ENCODE measurements at regions not wholly inside any gene's neighbourhood (a gene's known extent, or its start where the extent isn't known, plus 50 kb on each side); places are given as distances from the start of the nearest gene placed in this dataset.
"Not testable (repeated sequence)": the region's sequence is repeated elsewhere in the genome, so short reads cannot be mapped to it uniquely, and the experiment has no call there.

DNA sequence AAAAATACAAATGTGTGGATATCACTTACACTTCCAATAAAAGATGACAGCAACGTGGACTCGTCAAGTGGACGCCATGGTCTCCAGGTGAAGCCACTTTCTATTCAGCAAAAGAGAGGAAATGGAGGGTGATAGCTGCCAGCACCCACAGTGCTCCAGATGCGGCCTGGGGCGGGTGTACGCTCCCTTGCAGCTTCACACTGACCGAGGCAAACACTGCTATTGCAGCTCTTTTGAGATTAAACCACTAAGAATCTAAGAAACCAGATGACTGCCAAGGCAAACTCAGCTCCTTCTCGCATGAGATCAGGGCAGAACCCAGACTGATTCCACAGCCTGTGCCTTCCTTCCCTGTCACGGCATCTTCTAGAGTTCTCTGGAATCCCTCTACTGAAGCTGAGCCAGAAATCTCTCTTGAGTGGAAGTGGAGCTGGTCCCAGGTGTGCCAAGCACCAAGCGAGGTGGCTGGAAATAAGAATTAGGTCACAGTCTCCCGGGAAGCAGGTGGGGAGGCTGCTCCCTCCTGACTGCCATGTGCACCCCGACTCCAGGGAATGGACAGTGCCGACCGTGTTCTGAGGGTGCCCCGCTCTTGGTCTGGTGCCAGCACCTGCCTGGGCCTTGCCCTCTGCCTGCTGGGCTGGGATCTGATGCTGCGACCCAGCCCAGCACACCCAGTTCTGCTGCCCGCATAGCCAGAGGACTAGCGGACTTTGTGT is 90.1 kb upstream of the AFDN start:
- DNase-seq = no peak

DNA sequence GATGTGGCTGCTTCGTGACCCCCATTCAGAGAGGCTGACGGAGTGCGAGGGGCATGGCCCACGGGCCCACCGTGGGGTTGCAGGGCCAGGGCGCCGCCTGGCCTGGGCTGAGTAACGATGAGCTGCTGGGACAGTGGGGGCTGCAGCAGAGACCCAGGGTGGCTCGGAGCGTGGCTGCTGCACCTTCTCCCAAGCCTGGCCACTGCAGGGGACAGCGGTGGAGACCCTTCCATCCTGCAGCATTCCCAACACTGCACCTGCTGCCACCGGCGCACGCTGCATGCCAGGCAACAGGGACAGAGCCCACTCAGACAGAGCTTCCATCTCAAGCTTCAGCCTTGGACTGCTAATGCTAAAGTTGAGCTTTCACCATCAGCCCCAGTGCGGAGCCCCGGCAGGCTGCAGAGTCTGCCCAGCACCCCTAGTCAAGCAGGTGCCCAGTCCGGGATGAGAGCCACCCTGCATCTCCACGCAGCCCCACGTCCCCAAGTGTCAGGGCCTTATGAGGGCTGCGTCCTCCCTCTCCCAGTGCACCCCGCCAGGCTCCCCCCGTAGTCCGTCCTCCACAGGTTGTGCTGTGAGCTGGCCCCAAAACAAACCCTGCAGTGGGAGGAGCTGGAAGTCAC is 89.4 kb upstream of the AFDN start:
- DNase-seq = no peak

- no peak for DNase-seq
Measured at GRCh38 chr6:167738386-167738785, 88.3 kb upstream of the AFDN start.

DNA sequence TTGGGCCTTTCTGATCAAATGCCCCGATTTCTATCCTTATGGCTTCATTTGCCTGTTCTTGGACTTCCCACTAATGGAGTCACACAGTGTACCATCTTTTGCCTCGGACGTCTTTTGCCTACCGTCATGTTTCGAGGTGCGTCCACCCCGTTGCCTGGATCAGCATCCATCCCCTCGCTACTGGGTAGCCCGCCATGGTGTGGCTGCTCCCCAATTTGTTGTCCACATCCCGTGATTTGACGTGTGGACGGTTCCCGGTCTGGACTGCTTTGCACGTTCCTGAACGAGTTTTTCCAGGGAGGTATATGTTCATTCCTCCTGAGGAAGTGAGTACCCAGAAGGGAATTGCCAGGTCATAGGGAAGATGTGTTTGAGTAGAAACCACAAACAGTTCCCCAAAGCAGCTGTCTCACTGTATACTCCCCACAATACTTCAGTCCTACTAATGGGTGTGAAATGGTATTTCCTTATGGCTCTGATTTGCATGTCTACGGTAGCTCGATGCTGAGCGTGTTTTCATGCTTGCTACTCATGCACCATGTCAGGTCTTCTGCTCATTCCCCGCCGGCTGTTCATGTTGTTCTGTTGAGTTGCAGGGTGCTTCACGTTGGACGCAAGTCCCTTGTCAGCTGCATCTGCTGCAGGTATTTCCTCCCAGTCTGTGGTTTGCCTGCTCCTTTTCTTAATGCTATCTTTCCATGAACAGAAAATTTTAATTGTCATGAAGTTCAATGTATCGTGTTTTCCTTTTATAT is 86.8 kb upstream of the AFDN start:
- no peak for DNase-seq

DNA sequence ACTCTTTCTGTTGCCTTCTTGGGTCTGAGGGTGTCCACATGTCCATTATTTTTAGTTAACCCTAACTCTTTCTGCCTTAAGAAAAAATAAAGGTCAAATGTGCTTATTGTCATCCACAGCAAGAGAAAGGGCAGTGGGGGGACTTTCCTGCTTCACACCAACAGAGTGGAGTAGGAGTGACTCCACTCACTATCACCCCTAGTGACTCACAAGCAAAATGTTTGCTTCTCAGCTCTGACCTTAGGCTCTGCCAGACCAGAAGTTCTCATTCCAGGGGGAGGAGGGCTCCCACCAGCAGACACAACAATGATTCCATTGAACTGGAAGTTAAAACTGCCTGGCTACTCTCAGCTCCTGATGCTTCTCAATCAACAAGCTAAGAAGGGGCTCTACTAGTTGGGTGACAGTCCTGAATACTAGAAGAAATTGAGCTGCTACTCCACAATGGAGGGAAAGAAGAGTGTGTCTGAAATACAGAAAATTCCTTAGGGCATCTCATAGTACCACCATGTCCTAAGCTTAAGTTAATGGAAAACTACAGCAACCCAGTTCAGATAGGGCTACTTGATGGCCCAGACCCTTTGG is 83.9 kb upstream of the AFDN start:
- DNase-seq = no peak

DNA sequence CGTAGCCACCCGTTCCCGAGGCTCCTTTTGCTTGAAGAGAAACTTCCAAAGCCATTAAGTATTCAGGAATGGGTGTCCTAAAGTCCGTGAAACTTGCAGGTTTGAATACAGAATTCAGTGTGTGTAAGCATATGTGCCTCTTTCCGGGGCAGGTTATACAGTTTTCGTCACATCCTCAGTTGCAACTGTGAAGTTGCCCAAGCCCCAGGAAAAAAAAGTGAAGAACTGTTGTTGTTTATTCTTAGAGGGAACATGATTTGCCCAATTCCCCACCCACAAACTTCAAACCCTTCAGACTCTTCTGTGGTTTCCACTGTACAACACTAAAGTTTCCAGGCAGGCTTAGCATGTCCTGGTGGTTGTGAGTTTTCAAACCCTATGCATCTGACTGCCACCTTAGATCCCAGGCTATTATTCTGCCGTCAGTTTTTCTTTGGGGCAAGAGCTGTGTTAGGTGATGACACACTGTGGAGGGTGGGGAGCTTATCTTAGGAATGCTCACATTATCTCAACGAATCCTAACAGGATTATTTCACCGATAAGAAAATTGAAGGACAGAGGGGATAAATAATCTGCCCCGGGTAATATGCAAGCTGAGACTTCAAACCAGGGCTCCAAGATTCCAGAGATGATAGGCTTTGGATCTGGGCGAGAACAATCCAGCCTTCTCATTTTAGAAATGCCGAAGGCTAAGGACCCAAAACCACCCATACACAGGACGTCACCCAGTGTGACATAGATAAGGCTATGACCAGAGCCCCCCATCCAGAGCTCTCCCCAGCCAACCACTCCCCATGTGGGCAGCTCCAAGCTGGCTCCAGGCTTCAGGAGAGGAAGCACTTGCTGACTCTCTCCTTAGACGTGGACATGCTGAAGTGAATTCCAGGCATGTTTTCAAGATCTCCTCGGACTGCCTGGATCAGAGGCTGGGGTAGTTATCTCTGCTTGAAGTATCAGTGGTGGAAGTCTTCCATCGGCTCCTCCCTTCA is 81.7 kb upstream of the AFDN start:
- no peak for DNase-seq

DNA sequence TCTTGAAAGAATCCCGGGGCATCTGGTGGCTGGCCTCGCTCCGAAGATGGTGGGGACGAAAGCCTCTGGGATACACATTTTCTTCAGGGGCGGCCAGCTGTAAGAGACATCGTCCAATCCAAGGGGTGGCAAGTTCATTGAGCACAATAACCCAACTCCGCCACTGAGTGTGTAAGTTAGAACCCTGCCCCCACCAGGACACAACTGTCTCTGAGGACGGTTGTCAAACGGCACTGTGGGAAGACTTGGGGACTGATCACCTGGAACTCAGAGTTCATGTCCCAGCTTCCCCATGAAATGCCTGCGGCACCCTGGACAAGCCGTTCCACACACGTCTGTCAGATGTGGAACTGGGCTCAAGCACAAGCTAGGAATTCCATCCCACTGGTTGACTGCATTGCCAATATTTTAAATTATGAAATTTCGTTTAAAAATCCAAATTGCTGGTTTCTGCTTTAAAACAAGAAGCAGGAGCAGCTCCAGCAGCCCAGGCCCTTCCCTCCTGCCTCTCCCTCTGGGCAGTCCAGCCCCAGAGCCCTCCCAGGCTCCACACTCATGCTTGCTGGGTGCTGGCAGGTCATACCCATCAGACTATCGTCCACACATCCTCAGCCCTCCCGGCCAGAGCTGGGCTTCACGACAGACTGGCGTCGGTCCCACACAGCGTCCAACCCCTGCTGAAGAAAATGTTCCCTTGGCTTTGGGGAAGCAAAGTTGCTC is 80.9 kb upstream of the AFDN start:
- DNase-seq = no peak

GRCh38 chr6:167746390-167746907 is 80.3 kb upstream of the AFDN start:
- no peak for DNase-seq

- no peak for DNase-seq
Measured at GRCh38 chr6:167746975-167747374, 79.7 kb upstream of the AFDN start.

GRCh38 chr6:167747645-167748044 is 79.1 kb upstream of the AFDN start:
- DNase-seq = no peak

- DNase-seq = no peak
Measured at GRCh38 chr6:167748046-167748445, 78.7 kb upstream of the AFDN start.

- no peak for DNase-seq
Measured at GRCh38 chr6:167748458-167749379, 78.0 kb upstream of the AFDN start.

DNA sequence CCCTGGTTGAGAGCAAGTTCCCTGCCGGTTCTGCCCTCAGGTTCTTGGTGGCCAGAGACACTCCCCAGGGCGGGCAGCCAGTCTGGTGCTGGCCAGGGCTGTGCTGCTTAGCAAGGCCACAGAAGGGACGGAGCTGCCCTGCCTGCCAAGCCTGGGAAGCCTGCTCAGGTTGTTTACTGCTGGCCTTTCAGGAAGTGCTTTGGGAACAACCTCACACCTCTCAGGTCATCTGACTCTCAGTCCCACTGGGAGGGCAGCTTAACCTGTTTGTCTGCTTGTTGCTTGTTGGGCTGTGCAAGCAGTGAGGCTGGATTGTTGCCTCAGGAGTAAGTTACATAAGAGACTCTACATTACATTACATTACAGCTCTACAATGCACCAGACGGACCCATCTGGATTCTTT is 75.8 kb upstream of the AFDN start:
- no peak for DNase-seq

GRCh38 chr6:167751579-167752115 is 75.1 kb upstream of the AFDN start:
- no peak for DNase-seq

DNA sequence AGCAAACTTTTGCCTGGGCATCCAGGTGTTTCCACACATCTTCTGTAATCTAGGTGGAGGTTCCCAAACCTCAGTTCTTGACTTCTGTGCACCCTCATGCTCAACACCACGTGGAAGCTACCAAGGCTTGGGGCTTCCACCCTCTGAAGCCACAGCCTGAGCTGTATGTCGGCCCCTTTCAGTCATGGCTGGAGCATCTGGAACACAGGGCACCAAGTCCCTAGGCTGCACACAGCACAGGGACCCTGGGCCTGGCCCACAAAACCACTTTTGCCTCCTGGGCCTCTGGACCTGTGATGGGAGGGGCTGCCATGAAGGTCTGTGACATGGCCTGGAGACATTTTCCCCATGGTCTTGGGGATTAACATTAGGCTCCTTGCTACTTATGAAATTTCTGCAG is 73.4 kb upstream of the AFDN start:
- DNase-seq = not testable (repeated sequence)

DNA sequence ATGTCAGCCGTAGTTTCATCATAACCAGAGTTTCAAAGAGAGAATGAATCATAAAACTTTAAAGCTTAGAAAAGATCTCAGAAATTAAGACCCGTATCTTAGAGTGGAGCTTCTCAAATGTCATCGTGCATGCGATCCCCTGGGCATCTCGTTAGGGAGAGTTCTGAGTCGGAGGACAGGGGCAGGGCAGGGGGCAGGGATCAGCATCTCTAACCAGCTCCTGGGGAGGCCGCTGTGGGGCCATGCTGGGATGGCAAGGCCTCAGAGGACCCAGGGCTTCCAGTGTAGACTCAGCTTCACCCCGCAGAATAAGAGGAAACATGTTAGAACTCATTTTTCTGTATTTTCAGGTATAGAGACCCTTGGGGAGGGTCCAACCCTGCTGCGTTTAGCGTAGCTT is 72.0 kb upstream of the AFDN start:
- no peak for DNase-seq

DNA sequence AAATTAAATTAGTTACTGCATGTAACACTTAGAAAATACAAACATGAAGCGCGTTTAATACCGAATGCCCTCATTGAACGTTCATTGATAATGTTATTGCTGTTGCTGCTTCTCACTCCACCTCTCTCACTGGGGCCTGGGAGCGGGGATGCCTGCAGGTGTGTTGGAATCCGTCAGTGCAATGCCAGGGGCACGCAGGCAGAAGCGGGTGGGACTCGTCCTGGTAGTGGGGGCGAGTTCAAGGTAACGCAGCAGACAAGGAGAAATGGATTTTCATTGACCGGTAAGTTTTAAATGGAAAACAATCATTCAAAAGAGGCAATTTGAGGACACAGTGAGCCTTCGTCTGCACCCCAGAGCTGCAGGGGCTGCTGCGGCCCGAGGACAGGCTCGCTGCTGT is 71.2 kb upstream of the AFDN start:
- no peak for DNase-seq

DNA sequence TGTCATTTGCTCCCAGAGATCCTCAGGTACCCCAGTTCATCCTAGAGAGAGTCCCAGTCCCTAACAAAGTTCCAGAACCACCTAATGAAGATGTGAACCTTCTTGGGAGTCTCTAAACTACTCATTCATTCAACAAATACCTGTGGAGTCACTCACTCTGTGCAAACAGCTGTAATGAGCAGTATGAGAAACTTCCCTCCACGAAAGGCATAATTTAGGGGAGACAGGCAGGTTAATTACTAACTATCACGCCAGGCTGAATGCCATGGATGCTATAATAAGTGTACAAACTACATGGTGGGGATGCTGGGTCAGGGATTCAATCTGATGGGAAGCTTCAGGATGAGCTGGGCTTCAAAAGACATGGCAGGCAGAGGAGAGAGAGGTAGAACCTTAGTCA is 70.1 kb upstream of the AFDN start:
- no peak for DNase-seq

- DNase-seq = no peak
Measured at GRCh38 chr6:167757249-167757648, 69.5 kb upstream of the AFDN start.

DNA sequence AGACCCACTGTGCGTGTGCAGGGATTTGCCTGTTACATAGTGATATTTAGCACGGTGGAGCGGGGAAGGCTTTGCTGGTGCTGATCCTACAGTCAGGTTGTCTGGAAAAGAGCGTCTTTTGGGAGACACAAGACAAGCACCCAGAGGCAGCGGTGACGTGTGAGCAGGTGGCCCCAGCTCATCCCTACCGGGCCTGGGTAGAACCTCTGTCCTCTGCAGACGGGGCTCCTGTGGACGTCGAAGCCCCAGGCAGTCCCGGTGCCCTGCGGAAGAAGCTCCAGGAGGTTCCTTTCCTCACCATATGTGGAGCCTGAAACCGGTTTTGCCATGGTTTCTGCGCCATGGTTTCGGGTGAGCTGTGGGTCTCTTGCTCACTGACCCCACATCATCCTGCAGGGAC is 68.9 kb upstream of the AFDN start:
- no peak for DNase-seq
